HG03045 (cell line): ENCODE measurements at regions not wholly inside any gene's neighbourhood (a gene's known extent, or its start where the extent isn't known, plus 50 kb on each side); places are given as distances from the start of the nearest gene placed in this dataset.

Experiments used
- ATAC-seq: cut with Tn5 transposase; IDR thresholded peaks from one replicate; pipeline ENCODE4 v1.9.1; 2021; ENCODE audit warnings: mild to moderate bottlenecking, moderate library complexity; ENCODE audit not compliant: unreplicated experiment

DNA sequence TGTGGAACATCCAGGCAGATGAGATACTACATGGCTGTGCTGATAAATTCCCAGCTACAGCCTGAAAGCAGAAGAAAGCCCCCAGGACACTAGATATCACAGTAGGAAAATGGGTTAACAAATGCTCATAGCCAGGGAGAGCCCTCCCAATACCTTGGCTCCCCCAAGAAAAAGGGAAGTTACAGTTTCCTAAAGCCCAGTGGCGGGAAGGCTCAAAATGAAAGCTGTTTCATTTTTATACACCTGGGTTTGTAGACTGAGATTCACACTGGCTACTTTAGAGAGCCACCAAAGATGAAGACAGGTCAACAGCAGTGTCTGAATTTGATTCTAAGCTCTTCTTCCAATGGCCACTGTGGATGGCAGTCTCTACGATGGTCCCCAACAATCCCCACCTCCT, 55.0 kb upstream of the TOPAZ1 start:
- no peak for ATAC-seq
